Myocyte (in vitro differentiated cells): ENCODE measurements at regions not wholly inside any gene's neighbourhood (a gene's known extent, or its start where the extent isn't known, plus 50 kb on each side); places are given as distances from the start of the nearest gene placed in this dataset.
A peak's percentile ranks its signal among the peaks of the same experiment; 100 is the strongest.

Source experiments
- DNase-seq: peaks from one replicate; pipeline ENCODE4 v3.0.0-alpha.2; 2012; ENCODE audit warnings: low read depth

GRCh38 chr10:36634916-36635315 lies 490.5 kb upstream of the ANKRD30A start:
- peak; percentile 6 for DNase-seq

GRCh38 chr10:36630267-36630666 lies 495.1 kb upstream of the ANKRD30A start:
- DNase-seq: no peak

- DNase-seq: no peak
These were observed 495.9 kb upstream of the ANKRD30A start for GRCh38 chr10:36629476-36629875.

GRCh38 chr10:36624551-36625100 lies 500.8 kb upstream of the ANKRD30A start:
- no peak for DNase-seq

- no peak for DNase-seq
These were observed 504.1 kb upstream of the ANKRD30A start for GRCh38 chr10:36621346-36621745.

GRCh38 chr10:36612436-36612835 lies 513.0 kb upstream of the ANKRD30A start:
- no peak for DNase-seq

GRCh38 chr10:36608866-36609265 lies 516.5 kb upstream of the ANKRD30A start:
- no peak for DNase-seq

- DNase-seq: peak; percentile 38
These were observed 517.1 kb upstream of the ANKRD30A start for GRCh38 chr10:36608251-36608650.

GRCh38 chr10:36606234-36606839 lies 519.1 kb upstream of the ANKRD30A start:
- no peak for DNase-seq

GRCh38 chr10:36604316-36604715 lies 521.1 kb upstream of the ANKRD30A start:
- no peak for DNase-seq

- no peak for DNase-seq
These were observed 521.7 kb upstream of the ANKRD30A start for GRCh38 chr10:36603688-36604087.

GRCh38 chr10:36602374-36602773 lies 523.0 kb upstream of the ANKRD30A start:
- no peak for DNase-seq

GRCh38 chr10:36597756-36598320 lies 527.6 kb upstream of the ANKRD30A start:
- DNase-seq: no peak

GRCh38 chr10:36592964-36593363 lies 532.4 kb upstream of the ANKRD30A start:
- no peak for DNase-seq

GRCh38 chr10:36591436-36591835 lies 534.0 kb upstream of the ANKRD30A start:
- DNase-seq: no peak

- DNase-seq: no peak
These were observed 541.7 kb upstream of the ANKRD30A start for GRCh38 chr10:36583690-36584089.

GRCh38 chr10:36581237-36581636 lies 544.2 kb upstream of the ANKRD30A start:
- DNase-seq: no peak

GRCh38 chr10:36578306-36578705 lies 547.1 kb upstream of the ANKRD30A start:
- DNase-seq: no peak

GRCh38 chr10:36577126-36577525 lies 548.3 kb upstream of the ANKRD30A start:
- no peak for DNase-seq

GRCh38 chr10:36574207-36574606 lies 551.2 kb upstream of the ANKRD30A start:
- DNase-seq: peak; percentile 55

- no peak for DNase-seq
These were observed 552.2 kb upstream of the ANKRD30A start for GRCh38 chr10:36573246-36573645.

GRCh38 chr10:36564433-36564832 lies 561.0 kb upstream of the ANKRD30A start:
- no peak for DNase-seq
